IMR-90 (cell line): ENCODE measurements at regions not wholly inside any gene's neighbourhood (a gene's known extent, or its start where the extent isn't known, plus 50 kb on each side); places are given as distances from the start of the nearest gene placed in this dataset.

Source experiments
- ATAC-seq: fragments of 200-7000 bp; cut with Tn5 transposase; 2 replicates; pipeline ENCODE4 v1.9.1; 2020; ENCODE audit warnings: low read depth, mild to moderate bottlenecking, moderate library complexity
- BruUV-seq: library from RNA; stranded (reverse); fragments of 400-500 nt; replicated peaks from 2 replicates; lab custom pipeline; 2021; lab: Mats Ljungman, UMichigan
- CTCF ChIA-PET: fragments of 300-600 bp; formaldehyde crosslinking; extraction: SDS; loops from one replicate; lab custom pipeline; 2021; ENCODE audit warnings: antibody characterized with exemption; lab: Yijun Ruan, JAX
- POLR2A ChIA-PET: fragments of 300-600 bp; sonication (Branson Sonifier 250); formaldehyde crosslinking; loops from one replicate; lab custom pipeline; 2022; ENCODE audit warnings: antibody characterized with exemption; ENCODE audit not compliant: unreplicated experiment; lab: Charles Lee
- DNase-seq: peaks from one replicate; pipeline ENCODE4 v3.0.0; 2013
- H2AFZ ChIP-seq: replicated peaks from 2 replicates; pipeline ENCODE3; 2013; ENCODE audit warnings: low read length, mild to moderate bottlenecking; ENCODE audit not compliant: poor library complexity
- H2AK5ac ChIP-seq: 2 replicates; pipeline ENCODE4 v1.6.1; 2013; ENCODE audit warnings: low read depth, low read length, inconsistent platforms
- H2AK9ac ChIP-seq: replicated peaks from 2 replicates; pipeline ENCODE3; 2013; ENCODE audit warnings: mild to moderate bottlenecking, low read depth, low read length, moderate library complexity; ENCODE audit not compliant: poor library complexity
- H2BK120ac ChIP-seq: 2 replicates; pipeline ENCODE4 v1.6.1; 2013; ENCODE audit warnings: low read depth, low read length, inconsistent platforms
- H2BK15ac ChIP-seq: 3 replicates; pipeline ENCODE4 v1.6.1; 2013; ENCODE audit warnings: low read depth, low read length, inconsistent platforms
- H2BK20ac ChIP-seq: 2 replicates; pipeline ENCODE4 v1.6.1; 2013; ENCODE audit warnings: low read depth, mild to moderate bottlenecking, inconsistent platforms, low read length, moderate library complexity
- H2BK5ac ChIP-seq: 2 replicates; pipeline ENCODE4 v1.6.1; 2013; ENCODE audit warnings: mild to moderate bottlenecking, low read depth, low read length, inconsistent platforms; ENCODE audit not compliant: poor library complexity, severe bottlenecking
- H3K14ac ChIP-seq: replicated peaks from 2 replicates; pipeline ENCODE4 v1.6.1; 2013; ENCODE audit warnings: low read depth, low read length, inconsistent platforms
- H3K18ac ChIP-seq: 2 replicates; pipeline ENCODE4 v1.6.1; 2013; ENCODE audit warnings: low read depth, low read length, control low read depth
- H3K23ac ChIP-seq: 2 replicates; pipeline ENCODE4 v1.6.1; 2013; ENCODE audit warnings: low read depth, low read length, inconsistent platforms
- H3K27ac ChIP-seq: 2 replicates; pipeline ENCODE4 v1.5.1; 2013; ENCODE audit warnings: mild to moderate bottlenecking, control low read depth, low read length; ENCODE audit not compliant: insufficient read depth
- H3K27me3 ChIP-seq: 2 replicates; pipeline ENCODE4 v1.6.1; 2013; ENCODE audit warnings: low read length; ENCODE audit not compliant: control insufficient read depth, insufficient read depth
- H3K36me3 ChIP-seq: 2 replicates; pipeline ENCODE4 v1.6.1; 2013; ENCODE audit warnings: low read length, mixed read lengths; ENCODE audit not compliant: control insufficient read depth, insufficient read depth
- H3K4ac ChIP-seq: 2 replicates; pipeline ENCODE4 v1.6.1; 2013; ENCODE audit warnings: low read depth, low read length, inconsistent platforms
- H3K4me1 ChIP-seq: 2 replicates; pipeline ENCODE4 v1.6.1; 2013; ENCODE audit warnings: low read length, mixed read lengths; ENCODE audit not compliant: control insufficient read depth, insufficient read depth
- H3K4me2 ChIP-seq: 2 replicates; pipeline ENCODE4 v1.6.1; 2013; ENCODE audit warnings: low read depth, mild to moderate bottlenecking, control low read depth, low read length, moderate library complexity
- H3K4me3 ChIP-seq: 2 replicates; pipeline ENCODE4 v1.5.1; 2013; ENCODE audit warnings: low read depth, mild to moderate bottlenecking, control low read depth, low read length, moderate library complexity; ENCODE audit not compliant: insufficient read depth
- H3K56ac ChIP-seq: 2 replicates; pipeline ENCODE4 v1.6.1; 2013; ENCODE audit warnings: low read length, inconsistent platforms; ENCODE audit not compliant: insufficient read depth; ENCODE audit errors: extremely low read depth
- H3K79me1 ChIP-seq, 2 experiments: 2 replicates each; pipeline ENCODE4 v1.6.1; 2013; ENCODE audit warnings: low read length in 2 of 2, inconsistent platforms in 1 of 2, low read depth in 1 of 2
- H3K9ac ChIP-seq: 2 replicates; pipeline ENCODE4 v1.6.1; 2013; ENCODE audit warnings: low read depth, low read length, control low read depth
- H3K9me1 ChIP-seq: 2 replicates; pipeline ENCODE4 v1.6.1; 2013; ENCODE audit warnings: low read length, inconsistent platforms; ENCODE audit not compliant: insufficient read depth
- H3K9me3 ChIP-seq: 2 replicates; pipeline ENCODE4 v1.6.1; 2013; ENCODE audit warnings: low read length; ENCODE audit not compliant: control insufficient read depth, insufficient read depth
- H4K20me1 ChIP-seq: 2 replicates; pipeline ENCODE4 v1.6.1; 2013; ENCODE audit warnings: low read length, inconsistent platforms; ENCODE audit not compliant: insufficient read depth
- H4K5ac ChIP-seq: 2 replicates; pipeline ENCODE4 v1.6.1; 2013; ENCODE audit warnings: mild to moderate bottlenecking, low read depth, low read length, control low read depth
- H4K8ac ChIP-seq, 2 experiments: 2 replicates each; pipeline ENCODE4 v1.6.1; 2013; ENCODE audit warnings: low read depth in 2 of 2, low read length in 2 of 2, control low read depth in 1 of 2, inconsistent platforms in 1 of 2
- H4K91ac ChIP-seq: 2 replicates; pipeline ENCODE4 v1.6.1; 2013; ENCODE audit warnings: low read depth, low read length, inconsistent platforms; ENCODE audit not compliant: insufficient read depth
- FOS ChIP-seq: fragments of 150-350 bp; IDR thresholded peaks from 2 replicates; pipeline ENCODE4 v1.6.1; 2016; ENCODE audit warnings: low read depth, low read length
- RCOR1 ChIP-seq: IDR thresholded peaks from 2 replicates; pipeline ENCODE4 v1.6.1; 2012; ENCODE audit warnings: mild to moderate bottlenecking, low read length, improper control_type of control experiment; ENCODE audit not compliant: insufficient replicate concordance
- WGBS, 2 experiments: methylation state at CpG; one replicate each; pipeline versions ENCODE4 v1.1.5 to v1.1.7; 2013; ENCODE audit warnings: missing lambda C conversion rate in 2 of 2; ENCODE audit not compliant: insufficient read length in 1 of 2; ENCODE audit errors: extremely low coverage in 2 of 2; 5-methylcytosine and 5-hydroxymethylcytosine counted together
- dilution Hi-C: fragments of 300-500 bp; cut with HindIII; formaldehyde crosslinking; loops from one replicate; pipeline ENCODE4 v1.14.3; 2018; ENCODE audit warnings: low sequenced_read_pairs; ENCODE audit not compliant: unreplicated experiment
- in situ Hi-C: fragments of 300-500 bp; cut with MboI; formaldehyde crosslinking; loops from 3 replicates; pipeline ENCODE4 v1.14.3; 2019; ENCODE audit warnings: low sequenced_read_pairs, inconsistent platforms, mixed read lengths
- intact Hi-C: fragments of 100-400 bp; cut with micrococcal nuclease; formaldehyde crosslinking; loops from 2 replicates; pipeline ENCODE4 v1.10.0; 2022

GRCh38 chr10:131503992-131504391, 192.5 kb upstream of the TCERG1L start:
- BruUV-seq, result no TSS peak
- H2BK20ac ChIP-seq, result no peak overlapping the region
- no peak overlapping the region for H2BK120ac ChIP-seq
- H3K23ac ChIP-seq, result no peak overlapping the region
- H2BK5ac ChIP-seq, result no peak overlapping the region
- no peak overlapping the region for H3K27ac ChIP-seq
- H3K79me1 ChIP-seq, result no peaks in the 10 kb centered on the region
- H4K91ac ChIP-seq, result no peak overlapping the region
- no peak overlapping the region for H2AFZ ChIP-seq
- ATAC-seq (no peak), DNase-seq (no peak)
- dilution Hi-C loops, result no loop called here
- H3K9me3 ChIP-seq, result peaks cover 29% of the 10 kb centered on the region
- H2BK15ac ChIP-seq, result no peak overlapping the region
- no peak overlapping the region for H3K9ac ChIP-seq
- no peaks in the 10 kb centered on the region for H3K36me3 ChIP-seq
- no peaks in the 10 kb centered on the region for H3K4me1 ChIP-seq
- H4K8ac ChIP-seq, result no peak overlapping the region
- in situ Hi-C loops, result no loop called here
- POLR2A ChIA-PET, result no interaction called here
- no peak overlapping the region for H3K4ac ChIP-seq
- no peaks in the 10 kb centered on the region for H4K20me1 ChIP-seq
- H3K18ac ChIP-seq, result no peak overlapping the region
- CTCF ChIA-PET, result no interaction called here
- no peak overlapping the region for H3K4me2 ChIP-seq
- no peak for TF ChIP-seq RCOR1
- TF ChIP-seq FOS, result no peak
- H3K56ac ChIP-seq, result no peak overlapping the region
- no CpG with 5 or more reads among the region's 2 CpGs for WGBS, 2 experiments
- no peak overlapping the region for H4K5ac ChIP-seq
- H3K9me1 ChIP-seq, result no peaks in the 10 kb centered on the region
- no peak overlapping the region for H3K4me3 ChIP-seq
- H3K27me3 ChIP-seq, result no peaks in the 10 kb centered on the region
- H2AK5ac ChIP-seq, result no peak overlapping the region
- no peak overlapping the region for H2AK9ac ChIP-seq
- no peak overlapping the region for H3K14ac ChIP-seq
- intact Hi-C loops, result no loop called here
